Stimulated activated CD4-positive, alpha-beta T cell treated with anti-CD3 and anti-CD28 coated beads, Interleukin-12 subunit alpha, Interleukin-12 subunit beta, amount 100 ng/mL, for 24 hours (primary cell): ENCODE measurements at regions not wholly inside any gene's neighbourhood (a gene's known extent, or its start where the extent isn't known, plus 50 kb on each side); places are given as distances from the start of the nearest gene placed in this dataset.
"Not testable (repeated sequence)": the region's sequence is repeated elsewhere in the genome, so short reads cannot be mapped to it uniquely, and the experiment has no call there.

Source experiments
- DNase-seq, 2 experiments: peaks; one replicate each; pipeline ENCODE4 v3.0.0-alpha.2; 2020; ENCODE audit warnings: low read depth in 2 of 2

DNA sequence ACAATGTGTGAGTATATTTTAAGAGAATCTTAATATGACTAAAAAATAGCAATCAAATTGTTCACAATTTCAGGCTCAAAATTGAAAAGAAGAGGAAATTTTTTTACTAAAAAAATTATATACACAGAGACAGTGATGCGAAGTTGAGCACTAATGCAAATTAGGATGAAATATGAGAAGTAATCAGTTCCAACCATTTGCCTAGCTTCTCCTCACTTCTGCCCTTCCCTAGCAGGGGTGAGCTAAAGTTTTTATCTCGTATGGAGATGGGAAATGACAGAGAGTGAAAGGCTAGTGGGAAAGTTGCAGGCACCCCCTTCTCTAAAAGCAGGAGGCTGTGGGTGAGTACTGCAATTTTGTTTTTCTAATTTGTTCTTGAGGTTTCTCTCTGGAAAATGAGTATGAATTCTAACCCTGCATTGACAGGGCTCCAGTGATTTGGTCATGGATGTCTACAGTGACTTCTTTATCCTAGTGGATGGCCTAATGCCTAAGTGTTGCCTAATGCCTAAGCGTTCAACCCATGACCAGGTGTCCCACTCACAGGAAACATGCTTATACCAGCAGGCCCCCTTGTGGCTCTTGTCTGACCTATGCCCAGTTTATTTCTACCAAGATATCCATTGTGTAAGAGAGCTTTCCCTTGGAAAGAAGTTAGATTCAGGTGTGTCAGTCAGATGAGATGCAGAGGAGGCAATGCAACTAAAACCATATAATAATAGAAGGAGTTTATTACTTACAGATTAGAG is 78.0 kb upstream of the HNMT start:
- DNase-seq: no peak

DNA sequence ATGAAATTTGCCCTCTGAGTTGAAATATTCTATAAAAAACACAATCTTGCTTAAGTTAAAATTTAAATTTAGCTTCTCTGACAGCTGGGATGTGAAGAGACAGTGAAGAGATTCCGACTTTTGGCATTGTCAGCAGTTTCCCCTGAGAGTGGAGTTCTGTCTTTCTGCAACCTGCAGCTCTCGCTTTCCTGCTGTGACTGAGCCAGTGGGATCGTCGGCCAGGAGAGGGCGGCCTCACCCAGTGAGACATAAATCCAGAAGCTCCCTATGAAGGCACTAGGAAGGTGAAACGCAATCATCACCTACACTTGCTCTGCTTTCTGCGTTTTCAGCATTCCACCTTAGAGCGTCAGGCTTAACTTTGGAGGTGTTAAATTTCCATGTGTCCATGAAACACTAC is 75.4 kb upstream of the HNMT start:
- DNase-seq: no peak

DNA sequence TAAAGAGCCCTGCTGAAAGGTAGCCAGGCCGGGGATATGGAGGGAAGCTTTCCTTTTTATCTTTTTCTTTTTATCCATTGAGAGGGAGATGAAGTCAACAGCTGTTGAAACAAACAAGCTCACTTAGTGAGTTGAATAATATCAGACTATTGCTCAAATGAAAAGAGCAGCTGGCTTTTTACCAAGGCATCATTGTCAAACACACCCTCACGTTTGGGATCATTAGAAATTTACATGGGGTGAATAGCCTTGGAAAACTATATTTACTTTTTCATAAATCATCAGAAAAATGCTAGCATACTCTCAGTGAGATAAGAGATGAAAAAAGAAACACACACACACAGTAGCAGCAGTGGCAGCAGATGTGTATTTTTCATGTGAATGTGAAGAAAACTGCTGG is 71.5 kb upstream of the HNMT start:
- DNase-seq: no peak

DNA sequence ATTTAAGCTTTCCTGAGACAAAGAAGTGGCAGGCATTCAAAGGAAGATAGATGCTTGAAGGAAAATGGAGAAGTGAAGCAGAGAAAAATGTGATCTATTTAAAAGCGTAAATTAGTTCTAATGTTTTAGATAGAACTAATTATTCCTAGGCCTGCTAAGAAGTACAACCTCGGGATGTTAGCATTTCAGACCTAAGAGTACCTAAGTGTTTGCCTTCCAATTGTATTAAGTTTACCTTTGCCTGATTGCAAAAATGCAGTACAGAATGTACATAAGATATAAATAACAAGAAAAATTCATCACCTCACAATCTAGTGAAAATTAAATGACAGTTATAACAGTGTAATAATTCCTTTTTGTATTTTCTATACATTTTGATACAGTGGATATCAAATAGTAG is 71.1 kb upstream of the HNMT start:
- no peak for DNase-seq

DNA sequence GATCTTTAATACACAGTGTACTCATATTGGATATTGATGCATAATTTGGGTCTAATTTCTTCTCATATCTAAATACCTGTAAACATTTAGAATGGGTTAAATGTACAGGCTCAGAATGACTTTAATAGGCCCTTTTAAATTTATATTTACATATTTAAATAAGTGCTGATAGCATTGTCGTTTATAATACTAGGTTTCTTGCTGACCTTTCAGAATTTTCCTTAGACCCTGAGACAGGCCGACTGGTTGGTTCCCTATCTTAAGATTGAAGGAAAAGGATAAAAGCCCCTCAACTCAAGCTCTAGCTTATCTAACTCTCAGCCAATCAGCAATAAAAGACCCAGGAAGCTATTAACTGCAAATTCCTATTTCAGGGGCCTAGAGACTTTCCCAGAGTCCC is 67.8 kb upstream of the HNMT start:
- no peak for DNase-seq

DNA sequence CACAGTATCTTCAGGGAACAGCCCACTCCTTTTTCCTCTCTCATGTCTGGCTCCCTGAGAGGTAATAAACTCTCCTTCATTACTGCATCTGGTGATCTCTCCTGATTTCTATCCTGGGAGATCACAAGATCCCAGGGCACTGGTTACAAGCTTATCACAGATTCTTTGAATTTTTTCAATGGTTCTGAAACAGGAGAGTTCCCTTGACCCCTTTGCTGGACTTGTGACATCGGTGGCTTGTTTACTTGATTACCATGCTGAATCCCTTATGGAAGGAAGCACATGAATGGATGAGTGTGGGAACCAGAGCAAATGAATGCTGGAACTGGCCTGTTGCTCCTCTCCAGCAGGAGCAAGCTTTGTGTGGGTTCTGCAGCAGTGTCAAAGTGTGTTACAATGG is 67.2 kb upstream of the HNMT start:
- no peak for DNase-seq

DNA sequence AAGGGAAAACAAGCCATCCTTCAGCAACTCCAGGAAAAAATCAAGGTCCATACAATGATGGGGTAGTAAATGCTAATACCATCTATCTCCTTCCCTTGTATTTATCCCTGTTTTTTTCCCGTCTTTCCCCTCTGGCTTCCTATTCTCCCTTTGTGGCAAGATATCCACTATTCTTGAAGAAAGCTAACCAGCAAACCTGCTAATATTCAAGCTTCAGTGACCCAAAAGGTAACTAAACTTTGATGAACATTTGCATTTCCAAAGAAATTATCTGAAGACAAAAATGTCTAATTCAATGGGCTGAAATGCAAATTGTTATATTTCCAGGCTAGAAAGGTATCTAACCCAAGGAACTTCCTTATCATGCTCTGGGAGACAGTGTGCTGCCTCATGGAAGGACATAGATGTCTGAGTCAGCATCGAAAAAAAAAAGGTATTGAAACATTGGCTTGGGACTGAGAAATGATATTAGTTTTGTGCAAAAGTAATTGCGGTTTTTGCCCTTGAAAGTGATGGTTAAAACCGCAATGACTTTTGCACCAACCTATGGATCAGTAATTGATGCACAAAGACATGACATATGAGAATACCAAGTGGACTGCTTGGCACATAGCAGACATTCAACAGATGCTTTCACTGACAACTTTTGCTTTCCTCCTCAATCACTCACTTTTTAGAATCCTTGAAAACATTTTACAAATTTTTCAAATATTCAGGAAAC is 63.7 kb upstream of the HNMT start:
- no peak for DNase-seq

DNA sequence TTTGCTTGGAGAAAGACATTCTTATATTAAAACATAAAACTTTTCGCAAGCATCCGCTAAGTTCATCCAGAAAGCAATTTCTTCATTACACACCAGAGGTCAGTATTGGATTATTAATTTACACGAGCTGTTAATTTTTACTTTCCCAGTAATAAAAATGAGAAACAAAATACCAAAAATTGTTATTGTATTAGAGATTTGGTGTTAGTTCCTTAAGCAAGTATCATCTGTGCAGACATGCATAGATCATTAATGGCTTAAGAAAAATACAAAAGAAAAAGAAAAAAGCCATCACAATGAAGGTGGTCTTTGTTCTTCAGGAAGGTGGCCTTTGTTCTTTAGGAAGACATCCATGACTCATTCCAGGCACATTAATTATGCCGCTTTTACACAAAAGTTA is 53.6 kb upstream of the HNMT start:
- DNase-seq: no peak

DNA sequence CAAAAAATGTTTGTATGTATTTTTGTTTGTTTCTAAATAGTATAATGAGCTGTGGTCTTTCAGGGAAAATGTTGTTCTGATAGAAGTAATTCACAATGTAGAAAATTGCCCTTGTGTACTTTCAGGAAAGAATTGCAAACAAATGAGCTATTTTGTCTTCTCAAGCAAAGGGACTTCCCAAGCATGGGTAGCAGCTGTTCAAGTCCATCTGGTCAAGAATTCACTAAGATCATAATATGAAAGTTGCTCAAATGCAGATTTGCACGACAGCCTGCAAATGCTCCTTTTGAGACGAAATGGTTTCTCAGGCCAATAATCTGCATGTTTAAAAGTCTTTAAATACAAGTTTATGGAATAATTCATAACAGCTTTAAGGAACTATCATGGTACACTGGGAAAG is 51.9 kb upstream of the HNMT start:
- DNase-seq: no peak

DNA sequence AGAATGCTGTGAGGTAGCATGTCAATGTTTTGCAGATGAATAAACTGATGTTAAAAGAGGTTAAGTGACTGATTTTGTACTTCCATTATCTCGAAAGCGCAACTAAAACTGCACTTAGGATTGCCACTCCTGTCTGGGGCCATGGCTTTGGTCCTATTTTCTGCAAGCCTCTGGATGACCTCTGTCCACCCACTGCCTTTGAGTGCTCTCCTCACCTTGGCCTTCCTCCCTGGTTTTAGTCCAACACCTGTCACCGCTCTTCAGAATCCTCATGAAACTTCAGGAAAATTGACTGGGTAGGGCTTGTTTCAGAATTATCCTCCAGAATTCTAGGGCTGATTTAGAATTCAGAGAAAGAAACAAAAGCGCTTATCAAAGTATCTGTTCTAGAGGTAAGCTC is 51.1 kb upstream of the HNMT start:
- DNase-seq: no peak

DNA sequence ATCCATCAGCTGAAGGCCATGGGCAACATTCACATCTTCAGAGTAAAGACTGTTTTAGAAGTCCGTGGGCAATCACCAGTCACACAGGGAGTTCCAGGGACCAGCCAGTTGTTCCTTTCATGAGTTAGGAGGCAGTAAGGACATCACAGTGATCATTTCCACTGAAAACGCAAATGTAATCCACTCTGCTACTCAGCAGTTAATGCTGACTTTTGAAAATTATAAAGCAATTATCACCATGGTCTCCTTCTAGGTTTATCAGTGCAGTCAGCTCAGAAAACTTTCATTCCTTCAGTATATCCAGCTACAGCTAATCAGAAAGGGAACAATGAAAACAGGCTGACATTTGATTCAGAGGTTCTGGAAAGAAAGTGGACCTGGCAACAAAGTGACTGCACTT is 50.6 kb upstream of the HNMT start:
- DNase-seq: not testable (repeated sequence)
